NT2/D1 (cell line): ENCODE measurements at regions not wholly inside any gene's neighbourhood (a gene's known extent, or its start where the extent isn't known, plus 50 kb on each side); places are given as distances from the start of the nearest gene placed in this dataset.

Experiments used
- DNase-seq: peaks from one replicate; pipeline ENCODE4 v3.0.0-alpha.2; 2011; ENCODE audit warnings: low read depth, low spot score
- H3K27me3 ChIP-seq: 2 replicates; pipeline ENCODE4 v1.6.0; 2011; ENCODE audit warnings: mild to moderate bottlenecking; ENCODE audit not compliant: insufficient read length, insufficient read depth
- H3K36me3 ChIP-seq: 2 replicates; pipeline ENCODE4 v1.6.1; 2011; ENCODE audit warnings: mild to moderate bottlenecking, low read length, mixed read lengths; ENCODE audit not compliant: insufficient read depth, insufficient read length
- H3K4me1 ChIP-seq: 2 replicates; pipeline ENCODE4 v1.5.1; 2011; ENCODE audit not compliant: insufficient read depth, insufficient read length
- H3K4me3 ChIP-seq: 2 replicates; pipeline ENCODE4 v1.5.1; 2011; ENCODE audit warnings: low read depth; ENCODE audit not compliant: insufficient read length
- H3K9ac ChIP-seq: 2 replicates; pipeline ENCODE4 v1.6.0; 2011; ENCODE audit warnings: low read depth; ENCODE audit not compliant: insufficient read length
- H3K9me3 ChIP-seq: 2 replicates; pipeline ENCODE4 v1.5.1; 2011; ENCODE audit warnings: mild to moderate bottlenecking, low read length; ENCODE audit not compliant: insufficient read depth
- SUZ12 ChIP-seq: IDR thresholded peaks from 2 replicates; pipeline ENCODE4 v1.6.1; 2011; ENCODE audit not compliant: insufficient read length, insufficient read depth; ENCODE audit errors: extremely low read depth
- YY1 ChIP-seq: IDR thresholded peaks from 2 replicates; pipeline ENCODE4 v1.6.1; 2011; ENCODE audit not compliant: insufficient read length, insufficient read depth
- ZNF274 ChIP-seq: IDR thresholded peaks from 2 replicates; pipeline ENCODE4 v1.6.1; 2011; ENCODE audit warnings: mild to moderate bottlenecking, low read depth, low read length

- TF ChIP-seq YY1 (no peak), SUZ12 (no peak), ZNF274 (no peak)
- Histone ChIP-seq H3K4me1 (no peaks in the 10 kb centered on the region), H3K9me3 (no peaks in the 10 kb centered on the region), H3K27me3 (peaks cover 9% of the 10 kb centered on the region), H3K36me3 (no peaks in the 10 kb centered on the region), H3K4me3 (peak overlapping the region; percentile 22), H3K9ac (no peak overlapping the region)
- DNase-seq: peak; percentile 62
Measured at GRCh38 chr13:75219479-75220237, 262.3 kb downstream of the TBC1D4 start.

- TF ChIP-seq YY1 (no peak), ZNF274 (no peak), SUZ12 (no peak)
- Histone ChIP-seq H3K27me3 (peaks cover 9% of the 10 kb centered on the region), H3K9ac (no peak overlapping the region), H3K9me3 (no peaks in the 10 kb centered on the region), H3K36me3 (no peaks in the 10 kb centered on the region), H3K4me3 (no peak overlapping the region), H3K4me1 (no peaks in the 10 kb centered on the region)
- DNase-seq: no peak
Measured at GRCh38 chr13:75217949-75218348, 264.0 kb downstream of the TBC1D4 start.

DNA sequence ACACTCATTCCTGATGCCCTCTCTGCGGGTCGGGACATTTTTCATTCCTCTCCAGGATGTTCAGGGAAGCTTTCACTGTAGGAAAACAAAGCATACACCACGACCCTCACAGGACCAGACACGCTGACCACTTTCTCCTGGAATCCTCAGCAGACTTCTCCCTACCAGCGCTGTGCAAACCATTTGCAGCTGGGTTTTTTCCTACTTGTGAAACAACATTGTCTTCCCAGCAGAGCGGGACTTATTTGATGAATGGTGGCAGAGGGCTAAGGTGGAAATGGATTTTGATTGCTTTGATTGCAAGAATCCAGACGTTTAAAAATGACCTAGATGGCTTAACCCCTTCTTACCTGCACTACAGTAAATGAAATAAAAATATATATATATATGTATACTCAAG is 265.9 kb downstream of the TBC1D4 start:
- Histone ChIP-seq H3K9me3 (no peaks in the 10 kb centered on the region), H3K4me1 (no peaks in the 10 kb centered on the region), H3K27me3 (peaks cover 9% of the 10 kb centered on the region), H3K36me3 (no peaks in the 10 kb centered on the region), H3K4me3 (no peak overlapping the region), H3K9ac (no peak overlapping the region)
- no peak for DNase-seq
- no peak for TF ChIP-seq SUZ12
- no peak for TF ChIP-seq ZNF274
- TF ChIP-seq YY1: no peak

DNA sequence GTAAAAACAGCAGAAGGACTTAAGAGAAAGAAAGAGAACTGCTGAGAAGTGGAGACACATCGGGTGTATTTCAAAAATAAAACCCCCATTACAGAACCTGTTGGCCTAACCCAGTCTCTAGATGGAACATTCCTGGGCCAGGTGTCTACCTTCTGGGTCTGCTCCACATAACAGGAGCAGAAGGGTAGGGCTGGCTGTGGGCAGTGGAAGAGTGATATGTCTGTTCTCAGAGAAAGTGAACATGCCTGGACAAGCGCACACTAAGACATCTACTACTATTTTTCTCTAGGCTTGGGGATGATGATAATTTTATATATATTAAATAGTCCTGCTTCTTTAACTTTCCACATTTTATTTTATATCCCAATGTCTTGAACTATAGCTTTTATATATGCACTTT is 267.1 kb downstream of the TBC1D4 start:
- H3K9me3 ChIP-seq: no peaks in the 10 kb centered on the region
- no peaks in the 10 kb centered on the region for H3K36me3 ChIP-seq
- TF ChIP-seq YY1 (no peak), SUZ12 (no peak), ZNF274 (no peak)
- H3K4me1 ChIP-seq: no peaks in the 10 kb centered on the region
- no peak overlapping the region for H3K9ac ChIP-seq
- DNase-seq: no peak
- H3K4me3 ChIP-seq: no peak overlapping the region
- H3K27me3 ChIP-seq: peaks cover under 1% of the 10 kb centered on the region

- Histone ChIP-seq H3K9ac (no peak overlapping the region), H3K9me3 (peaks cover 20% of the 10 kb centered on the region; the same call in 1 of the 2 replicates), H3K4me3 (no peak overlapping the region), H3K27me3 (no peaks in the 10 kb centered on the region), H3K4me1 (no peaks in the 10 kb centered on the region), H3K36me3 (no peaks in the 10 kb centered on the region)
- DNase-seq: no peak
- TF ChIP-seq ZNF274: no peak
- TF ChIP-seq YY1: no peak
- no peak for TF ChIP-seq SUZ12
Measured at GRCh38 chr13:75202981-75203380, 279.0 kb downstream of the TBC1D4 start.

DNA sequence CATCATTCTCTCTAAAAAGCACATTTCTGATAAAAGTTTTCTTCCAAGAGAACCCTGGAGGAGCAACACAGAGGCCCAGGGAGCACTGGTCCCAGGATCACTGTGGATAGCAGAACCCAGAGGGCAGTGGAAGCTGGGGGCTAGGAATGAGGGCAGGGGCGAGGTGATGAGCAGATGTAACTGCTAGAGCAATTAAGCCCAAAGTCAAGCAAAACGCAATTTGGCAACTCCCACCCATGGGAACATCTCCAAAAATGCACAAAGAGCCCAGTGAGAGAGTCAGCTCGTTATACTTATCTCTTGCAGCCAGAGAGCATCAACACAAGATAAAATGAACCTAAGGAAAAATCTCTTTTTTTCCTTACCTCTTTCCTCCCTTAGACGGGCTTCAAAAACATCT is 284.2 kb downstream of the TBC1D4 start:
- DNase-seq: no peak
- no peaks in the 10 kb centered on the region for H3K27me3 ChIP-seq
- H3K9ac ChIP-seq: no peak overlapping the region
- H3K9me3 ChIP-seq: no peaks in the 10 kb centered on the region
- H3K4me1 ChIP-seq: no peaks in the 10 kb centered on the region
- TF ChIP-seq SUZ12: no peak
- H3K36me3 ChIP-seq: no peaks in the 10 kb centered on the region
- no peak overlapping the region for H3K4me3 ChIP-seq

- Histone ChIP-seq H3K4me1 (no peaks in the 10 kb centered on the region), H3K9me3 (no peaks in the 10 kb centered on the region), H3K9ac (no peak overlapping the region), H3K36me3 (no peaks in the 10 kb centered on the region), H3K27me3 (no peaks in the 10 kb centered on the region), H3K4me3 (no peak overlapping the region)
- TF ChIP-seq SUZ12 (no peak), YY1 (no peak), ZNF274 (no peak)
- no peak for DNase-seq
Measured at GRCh38 chr13:75196147-75196837, 285.7 kb downstream of the TBC1D4 start.
